A549 (cell line): ENCODE measurements at regions not wholly inside any gene's neighbourhood (a gene's known extent, or its start where the extent isn't known, plus 50 kb on each side); places are given as distances from the start of the nearest gene placed in this dataset.

Experiments
- CEBPB ChIP-seq, 2 experiments: fragments of >200 bp in 1 of 2; sonication (Bioruptor Twin) in 1 of 2; formaldehyde crosslinking in 1 of 2; IDR thresholded peaks; 2 replicates each; pipeline ENCODE4 v1.6.1; 2012 to 2016
- JUNB ChIP-seq: fragments of >200 bp; sonication (Bioruptor Twin); formaldehyde crosslinking; IDR thresholded peaks from 2 replicates; pipeline ENCODE4 v1.6.1; 2016
- POLR2A ChIP-seq: IDR thresholded peaks from 2 replicates; pipeline ENCODE4 v1.6.1; 2012; ENCODE audit warnings: mild to moderate bottlenecking, low read length
- RNF2 ChIP-seq: fragments of 200-600 bp; sonication (generic); IDR thresholded peaks from 2 replicates; pipeline ENCODE4 v1.6.1; 2016; ENCODE audit warnings: low read depth, mild to moderate bottlenecking, antibody characterized with exemption, moderate library complexity, borderline replicate concordance
- SMC3 ChIP-seq: fragments of >200 bp; sonication (Bioruptor Twin); formaldehyde crosslinking; IDR thresholded peaks from 3 replicates; pipeline ENCODE4 v1.6.1; 2018; ENCODE audit warnings: inconsistent platforms
- TF ChIP-seq, protein P1 (sequence below): IDR thresholded peaks from 2 replicates; pipeline ENCODE4 v1.6.1; 2012
- TF ChIP-seq, protein P2 (sequence below): fragments of 200-600 bp; sonication (generic); IDR thresholded peaks from 2 replicates; pipeline ENCODE4 v1.6.1; 2016; ENCODE audit warnings: antibody characterized with exemption, mild to moderate bottlenecking, moderate library complexity
- TF ChIP-seq, protein P3 (sequence below): fragments of >200 bp; sonication (Bioruptor Twin); formaldehyde crosslinking; IDR thresholded peaks from 3 replicates; pipeline ENCODE4 v1.5.1; 2016

DNA sequence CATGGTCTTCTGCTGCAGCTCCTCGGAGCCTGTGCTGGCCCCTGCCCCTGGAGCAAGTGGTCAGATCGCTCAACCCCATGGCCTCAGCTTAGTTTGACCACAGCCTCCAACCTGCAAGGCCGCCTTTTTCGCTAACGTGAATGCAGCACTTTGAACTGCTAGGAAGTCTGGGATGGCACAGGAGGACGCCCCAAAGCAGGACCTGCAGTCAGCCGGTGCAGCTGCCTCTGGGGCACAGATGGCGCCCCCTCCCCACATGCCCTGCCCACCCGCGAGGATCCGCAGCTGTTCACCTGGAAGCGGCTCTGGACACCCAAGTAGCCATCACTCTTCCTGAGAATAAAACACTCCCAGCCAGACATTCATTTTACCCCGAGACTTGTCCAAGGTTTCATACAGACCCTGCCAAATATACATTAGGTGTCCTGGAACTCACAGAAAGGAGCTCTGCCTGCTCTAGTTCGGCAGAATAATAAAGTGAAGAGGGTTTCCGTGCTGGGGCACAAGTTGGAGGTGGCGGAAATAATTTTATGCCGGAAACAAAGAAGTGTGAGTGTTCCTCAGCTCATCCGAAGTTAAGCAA is 510.1 kb downstream of the EIPR1 start:
- no peak for TF ChIP-seq RNF2
- no peak for TF ChIP-seq POLR2A
- TF ChIP-seq JUNB: no peak
- TF ChIP-seq, protein P1, sequence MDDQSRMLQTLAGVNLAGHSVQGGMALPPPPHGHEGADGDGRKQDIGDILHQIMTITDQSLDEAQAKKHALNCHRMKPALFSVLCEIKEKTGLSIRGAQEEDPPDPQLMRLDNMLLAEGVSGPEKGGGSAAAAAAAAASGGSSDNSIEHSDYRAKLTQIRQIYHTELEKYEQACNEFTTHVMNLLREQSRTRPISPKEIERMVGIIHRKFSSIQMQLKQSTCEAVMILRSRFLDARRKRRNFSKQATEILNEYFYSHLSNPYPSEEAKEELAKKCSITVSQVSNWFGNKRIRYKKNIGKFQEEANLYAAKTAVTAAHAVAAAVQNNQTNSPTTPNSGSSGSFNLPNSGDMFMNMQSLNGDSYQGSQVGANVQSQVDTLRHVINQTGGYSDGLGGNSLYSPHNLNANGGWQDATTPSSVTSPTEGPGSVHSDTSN: no peak
- TF ChIP-seq, protein P2, sequence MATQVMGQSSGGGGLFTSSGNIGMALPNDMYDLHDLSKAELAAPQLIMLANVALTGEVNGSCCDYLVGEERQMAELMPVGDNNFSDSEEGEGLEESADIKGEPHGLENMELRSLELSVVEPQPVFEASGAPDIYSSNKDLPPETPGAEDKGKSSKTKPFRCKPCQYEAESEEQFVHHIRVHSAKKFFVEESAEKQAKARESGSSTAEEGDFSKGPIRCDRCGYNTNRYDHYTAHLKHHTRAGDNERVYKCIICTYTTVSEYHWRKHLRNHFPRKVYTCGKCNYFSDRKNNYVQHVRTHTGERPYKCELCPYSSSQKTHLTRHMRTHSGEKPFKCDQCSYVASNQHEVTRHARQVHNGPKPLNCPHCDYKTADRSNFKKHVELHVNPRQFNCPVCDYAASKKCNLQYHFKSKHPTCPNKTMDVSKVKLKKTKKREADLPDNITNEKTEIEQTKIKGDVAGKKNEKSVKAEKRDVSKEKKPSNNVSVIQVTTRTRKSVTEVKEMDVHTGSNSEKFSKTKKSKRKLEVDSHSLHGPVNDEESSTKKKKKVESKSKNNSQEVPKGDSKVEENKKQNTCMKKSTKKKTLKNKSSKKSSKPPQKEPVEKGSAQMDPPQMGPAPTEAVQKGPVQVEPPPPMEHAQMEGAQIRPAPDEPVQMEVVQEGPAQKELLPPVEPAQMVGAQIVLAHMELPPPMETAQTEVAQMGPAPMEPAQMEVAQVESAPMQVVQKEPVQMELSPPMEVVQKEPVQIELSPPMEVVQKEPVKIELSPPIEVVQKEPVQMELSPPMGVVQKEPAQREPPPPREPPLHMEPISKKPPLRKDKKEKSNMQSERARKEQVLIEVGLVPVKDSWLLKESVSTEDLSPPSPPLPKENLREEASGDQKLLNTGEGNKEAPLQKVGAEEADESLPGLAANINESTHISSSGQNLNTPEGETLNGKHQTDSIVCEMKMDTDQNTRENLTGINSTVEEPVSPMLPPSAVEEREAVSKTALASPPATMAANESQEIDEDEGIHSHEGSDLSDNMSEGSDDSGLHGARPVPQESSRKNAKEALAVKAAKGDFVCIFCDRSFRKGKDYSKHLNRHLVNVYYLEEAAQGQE: no peak
- TF ChIP-seq, protein P3, sequence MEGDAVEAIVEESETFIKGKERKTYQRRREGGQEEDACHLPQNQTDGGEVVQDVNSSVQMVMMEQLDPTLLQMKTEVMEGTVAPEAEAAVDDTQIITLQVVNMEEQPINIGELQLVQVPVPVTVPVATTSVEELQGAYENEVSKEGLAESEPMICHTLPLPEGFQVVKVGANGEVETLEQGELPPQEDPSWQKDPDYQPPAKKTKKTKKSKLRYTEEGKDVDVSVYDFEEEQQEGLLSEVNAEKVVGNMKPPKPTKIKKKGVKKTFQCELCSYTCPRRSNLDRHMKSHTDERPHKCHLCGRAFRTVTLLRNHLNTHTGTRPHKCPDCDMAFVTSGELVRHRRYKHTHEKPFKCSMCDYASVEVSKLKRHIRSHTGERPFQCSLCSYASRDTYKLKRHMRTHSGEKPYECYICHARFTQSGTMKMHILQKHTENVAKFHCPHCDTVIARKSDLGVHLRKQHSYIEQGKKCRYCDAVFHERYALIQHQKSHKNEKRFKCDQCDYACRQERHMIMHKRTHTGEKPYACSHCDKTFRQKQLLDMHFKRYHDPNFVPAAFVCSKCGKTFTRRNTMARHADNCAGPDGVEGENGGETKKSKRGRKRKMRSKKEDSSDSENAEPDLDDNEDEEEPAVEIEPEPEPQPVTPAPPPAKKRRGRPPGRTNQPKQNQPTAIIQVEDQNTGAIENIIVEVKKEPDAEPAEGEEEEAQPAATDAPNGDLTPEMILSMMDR: no peak
- TF ChIP-seq CEBPB (IDR thresholded peaks at IDR 0.05): no peak
- TF ChIP-seq SMC3: no peak
